ENCODE measurements at regions not wholly inside any gene's neighbourhood (a gene's known extent, or its start where the extent isn't known, plus 50 kb on each side); places are given as distances from the start of the nearest gene placed in this dataset.

DNA sequence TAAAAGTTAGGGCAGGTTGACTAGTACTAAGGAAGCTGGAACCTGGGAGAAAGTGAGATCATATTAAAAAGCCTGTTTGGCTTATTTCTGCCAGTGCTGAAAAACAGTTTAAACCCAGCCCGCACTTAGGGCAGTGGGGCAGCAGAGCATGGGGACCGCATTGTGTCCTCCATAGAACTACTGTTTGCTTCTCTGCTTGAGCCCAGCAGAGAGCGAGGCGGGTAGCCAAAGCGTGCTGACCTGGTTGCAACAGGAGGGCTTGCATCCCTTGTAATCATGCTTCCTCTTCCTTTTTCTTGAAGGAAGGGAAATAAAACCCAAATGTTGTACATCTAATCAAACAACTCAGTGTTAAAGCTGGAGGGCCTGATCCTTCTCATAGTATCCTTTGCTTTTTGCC is 82.5 kb upstream of the HOXC13 start (continued):
- TF ChIP-seq SALL2 (CRISPR knock-in tag; IDR thresholded peaks at IDR 0.05) (no peak), PCBP1 (IDR thresholded peaks at IDR 0.05; ENCODE audit: borderline replicate concordance, low read depth, low read length) (no peak)

DNA sequence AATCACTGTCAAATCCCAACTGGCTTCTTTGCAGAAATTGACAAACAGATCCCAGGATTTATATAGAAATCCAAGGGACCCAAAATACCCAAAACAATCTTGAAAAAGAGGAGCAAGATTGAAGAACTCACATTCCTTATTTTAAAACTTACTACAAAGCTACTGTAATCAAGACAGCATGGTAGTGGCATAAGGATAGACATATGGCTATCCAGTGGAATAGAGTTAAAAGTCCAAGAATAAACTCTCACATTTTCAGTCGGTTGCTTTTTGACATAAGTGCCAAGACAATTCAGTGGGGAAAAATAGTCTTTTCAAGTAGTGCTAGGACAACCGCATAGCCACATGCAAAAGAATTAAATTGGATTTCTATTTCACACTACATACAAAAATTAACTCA is 81.0 kb upstream of the HOXC13 start:
- no peak overlapping the region for H3K4me2 ChIP-seq (ENCODE audit: low read depth, low read length)
- no peak overlapping the region for H3K9ac ChIP-seq (ENCODE audit: insufficient read depth, low read depth, low read length)
- H3K27ac ChIP-seq (ENCODE audit: extremely low read length, insufficient read depth, low read length) = no peak overlapping the region
- POLR2A ChIA-PET = no interaction called here
- FAIRE-seq (no peak), DNase-seq (ENCODE audit: low spot score) (no peak), ATAC-seq (no peak)
- TF ChIP-seq ZSCAN30 (CRISPR knock-in tag; IDR thresholded peaks at IDR 0.05) (no peak), SMC3 (IDR thresholded peaks at IDR 0.05; ENCODE audit: low read length) (no peak), ZNF678 (CRISPR knock-in tag; IDR thresholded peaks at IDR 0.05) (no peak), ZNF724P (CRISPR knock-in tag; IDR thresholded peaks at IDR 0.05; ENCODE audit: borderline replicate concordance) (no peak), TOE1 (CRISPR knock-in tag; IDR thresholded peaks at IDR 0.05) (no peak), SRSF9 (IDR thresholded peaks at IDR 0.05; ENCODE audit: borderline replicate concordance, insufficient read depth, low read depth, low read length, poor library complexity, severe bottlenecking) (no peak), ZNF644 (CRISPR knock-in tag; IDR thresholded peaks at IDR 0.05; ENCODE audit: low read depth) (no peak), KDM4B (CRISPR knock-in tag; IDR thresholded peaks at IDR 0.05) (no peak)
- TF ChIP-seq, protein P1, sequence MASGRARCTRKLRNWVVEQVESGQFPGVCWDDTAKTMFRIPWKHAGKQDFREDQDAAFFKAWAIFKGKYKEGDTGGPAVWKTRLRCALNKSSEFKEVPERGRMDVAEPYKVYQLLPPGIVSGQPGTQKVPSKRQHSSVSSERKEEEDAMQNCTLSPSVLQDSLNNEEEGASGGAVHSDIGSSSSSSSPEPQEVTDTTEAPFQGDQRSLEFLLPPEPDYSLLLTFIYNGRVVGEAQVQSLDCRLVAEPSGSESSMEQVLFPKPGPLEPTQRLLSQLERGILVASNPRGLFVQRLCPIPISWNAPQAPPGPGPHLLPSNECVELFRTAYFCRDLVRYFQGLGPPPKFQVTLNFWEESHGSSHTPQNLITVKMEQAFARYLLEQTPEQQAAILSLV (CRISPR knock-in tag; IDR thresholded peaks at IDR 0.05; ENCODE audit: borderline replicate concordance) = no peak
- TF ChIP-seq, protein P2, sequence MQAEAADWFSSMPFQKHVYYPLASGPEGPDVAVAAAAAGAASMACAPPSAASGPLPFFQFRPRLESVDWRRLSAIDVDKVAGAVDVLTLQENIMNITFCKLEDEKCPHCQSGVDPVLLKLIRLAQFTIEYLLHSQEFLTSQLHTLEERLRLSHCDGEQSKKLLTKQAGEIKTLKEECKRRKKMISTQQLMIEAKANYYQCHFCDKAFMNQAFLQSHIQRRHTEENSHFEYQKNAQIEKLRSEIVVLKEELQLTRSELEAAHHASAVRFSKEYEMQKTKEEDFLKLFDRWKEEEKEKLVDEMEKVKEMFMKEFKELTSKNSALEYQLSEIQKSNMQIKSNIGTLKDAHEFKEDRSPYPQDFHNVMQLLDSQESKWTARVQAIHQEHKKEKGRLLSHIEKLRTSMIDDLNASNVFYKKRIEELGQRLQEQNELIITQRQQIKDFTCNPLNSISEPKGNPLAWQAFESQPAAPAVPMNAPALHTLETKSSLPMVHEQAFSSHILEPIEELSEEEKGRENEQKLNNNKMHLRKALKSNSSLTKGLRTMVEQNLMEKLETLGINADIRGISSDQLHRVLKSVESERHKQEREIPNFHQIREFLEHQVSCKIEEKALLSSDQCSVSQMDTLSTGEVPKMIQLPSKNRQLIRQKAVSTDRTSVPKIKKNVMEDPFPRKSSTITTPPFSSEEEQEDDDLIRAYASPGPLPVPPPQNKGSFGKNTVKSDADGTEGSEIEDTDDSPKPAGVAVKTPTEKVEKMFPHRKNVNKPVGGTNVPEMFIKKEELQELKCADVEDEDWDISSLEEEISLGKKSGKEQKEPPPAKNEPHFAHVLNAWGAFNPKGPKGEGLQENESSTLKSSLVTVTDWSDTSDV (CRISPR knock-in tag; IDR thresholded peaks at IDR 0.05) = no peak
- no peaks in the 10 kb centered on the region for H3K36me3 ChIP-seq (replicated peaks in 1 of 2; ENCODE audit: control insufficient read depth in 1 of 2, insufficient read depth in 2 of 2, low read length in 2 of 2)
- 51% methylated on average over 2 of the region's 2 CpGs for WGBS (ENCODE audit: low lambda C conversion rate)
- no peak overlapping the region for H2AFZ ChIP-seq (ENCODE audit: low read length)
- H3K9me3 ChIP-seq (ENCODE audit: low read length) = no peaks in the 10 kb centered on the region
- no TSS peak for BruUV-seq (replicated peaks)
- H3K79me2 ChIP-seq (ENCODE audit: insufficient read depth, low read length) = no peaks in the 10 kb centered on the region
- no peak overlapping the region for H3K4me3 ChIP-seq (replicated peaks in 1 of 3; ENCODE audit: insufficient read depth in 1 of 3, low read depth in 2 of 3, low read length in 3 of 3)
- CTCF ChIA-PET (ENCODE audit: low intra/inter-chr PET ratio, low total read pairs) = no interaction called here
- intact Hi-C loops (cut with micrococcal nuclease; ENCODE audit: unreplicated experiment) (no loop called here), in situ Hi-C loops (cut with HindIII; ENCODE audit: extremely low pct_ligation_motif_present, low pct_unique_long_range_greater_than_20kb) (no loop called here)
- H3K4me1 ChIP-seq (ENCODE audit: insufficient read depth, low read length) = no peaks in the 10 kb centered on the region
- H3K27me3 ChIP-seq (ENCODE audit: control insufficient read depth in 1 of 2, insufficient read depth in 2 of 2, low read length in 2 of 2) = peaks cover 0 to 22% of the 10 kb centered on the region in 2 experiments; a peak in 2 of 5 replicates
- H4K20me1 ChIP-seq (ENCODE audit: insufficient read depth, low read length) = no peaks in the 10 kb centered on the region

All from HepG2 (cell line).